Ectodermal cell (in vitro differentiated cells): ENCODE measurements at regions not wholly inside any gene's neighbourhood (a gene's known extent, or its start where the extent isn't known, plus 50 kb on each side); places are given as distances from the start of the nearest gene placed in this dataset.

Source experiments
- H3K27ac ChIP-seq: 2 replicates; pipeline ENCODE4 v1.7.0; 2013; ENCODE audit warnings: mild to moderate bottlenecking, low read depth, low read length; ENCODE audit not compliant: insufficient read depth, poor library complexity, severe bottlenecking
- H3K27me3 ChIP-seq: 2 replicates; pipeline ENCODE4 v1.7.0; 2013; ENCODE audit warnings: mild to moderate bottlenecking, low read length; ENCODE audit not compliant: insufficient read depth, control insufficient read depth, poor library complexity, severe bottlenecking
- H3K36me3 ChIP-seq: one replicate; pipeline ENCODE4 v1.7.0; 2013; ENCODE audit warnings: low read length; ENCODE audit not compliant: control insufficient read depth, insufficient read depth
- H3K4me1 ChIP-seq: one replicate; pipeline ENCODE4 v1.7.0; 2013; ENCODE audit warnings: low read length; ENCODE audit not compliant: control insufficient read depth, insufficient read depth
- H3K4me3 ChIP-seq: 2 replicates; pipeline ENCODE4 v1.7.0; 2013; ENCODE audit warnings: low read depth, low read length, control low read depth; ENCODE audit not compliant: insufficient read depth
- H3K9me3 ChIP-seq: 2 replicates; pipeline ENCODE4 v1.7.0; 2013; ENCODE audit warnings: mild to moderate bottlenecking, low read length, moderate library complexity; ENCODE audit not compliant: control insufficient read depth
- WGBS, 2 experiments: methylation state at CpG; one replicate each; pipeline ENCODE4 v1.1.7; 2013; ENCODE audit warnings: missing lambda C conversion rate in 2 of 2; 5-methylcytosine and 5-hydroxymethylcytosine counted together

DNA sequence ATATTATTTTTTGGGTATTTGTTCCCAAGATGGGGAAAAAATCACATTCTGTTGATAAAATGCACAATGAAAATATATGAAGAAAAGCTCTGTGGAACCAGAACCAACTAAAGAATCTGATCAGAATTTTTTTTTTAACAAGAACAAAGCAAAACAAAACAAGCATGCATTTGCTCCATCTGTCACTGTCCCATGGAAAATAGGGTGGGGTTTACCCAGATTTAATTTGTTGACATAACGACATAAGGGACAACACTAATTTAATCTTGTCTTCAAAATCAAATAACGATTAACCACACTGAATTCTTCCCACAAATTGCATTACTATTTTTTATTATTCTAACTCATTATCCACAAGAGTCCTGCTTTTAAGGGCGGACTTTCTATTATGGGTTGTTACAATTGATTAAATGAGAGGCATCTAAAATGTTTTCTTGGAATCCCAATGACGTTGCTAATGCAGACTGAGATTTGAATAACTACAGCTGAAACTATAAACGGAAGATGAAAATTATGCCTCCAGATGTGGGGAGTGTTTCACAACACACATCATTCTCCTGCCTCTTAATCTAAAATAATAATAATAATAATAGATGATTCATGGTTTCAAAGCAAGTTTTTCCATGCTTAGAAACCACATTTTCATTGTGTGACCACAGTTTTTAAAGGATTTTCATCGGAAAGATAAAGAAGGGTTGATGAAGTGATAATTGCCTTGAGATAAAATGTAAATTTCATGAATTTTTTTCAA, 307.0 kb upstream of the CPEB2 start:
- Histone ChIP-seq H3K27ac (no peak overlapping the region), H3K4me3 (no peak overlapping the region), H3K9me3 (no peaks in the 10 kb centered on the region), H3K27me3 (no peaks in the 10 kb centered on the region), H3K36me3 (no peaks in the 10 kb centered on the region), H3K4me1 (no peaks in the 10 kb centered on the region)
- 93 to 94% methylated on average over 5 to 6 of the region's 6 CpGs for WGBS, 2 experiments

DNA sequence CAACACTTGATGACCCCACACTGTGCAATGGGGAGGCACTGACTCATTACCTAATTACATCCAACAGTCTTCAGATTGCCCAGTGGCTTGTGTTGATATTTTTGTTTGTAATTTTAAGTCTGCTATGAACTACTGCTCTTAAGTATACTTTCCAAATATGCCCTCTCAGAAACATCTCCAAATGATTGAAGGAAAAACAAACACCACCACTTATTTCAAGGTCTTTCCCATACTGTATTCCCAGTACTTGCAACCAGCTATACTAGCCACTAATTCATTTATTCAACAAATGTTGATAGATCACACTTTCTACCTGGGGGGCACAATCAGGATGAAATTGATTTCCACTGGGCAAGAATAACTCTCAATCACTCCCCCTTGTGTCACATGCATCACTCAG, 302.2 kb upstream of the CPEB2 start:
- H3K4me1 ChIP-seq: no peaks in the 10 kb centered on the region
- H3K36me3 ChIP-seq: no peaks in the 10 kb centered on the region
- H3K9me3 ChIP-seq: no peaks in the 10 kb centered on the region
- no peak overlapping the region for H3K4me3 ChIP-seq
- no peaks in the 10 kb centered on the region for H3K27me3 ChIP-seq
- H3K27ac ChIP-seq: no peak overlapping the region

DNA sequence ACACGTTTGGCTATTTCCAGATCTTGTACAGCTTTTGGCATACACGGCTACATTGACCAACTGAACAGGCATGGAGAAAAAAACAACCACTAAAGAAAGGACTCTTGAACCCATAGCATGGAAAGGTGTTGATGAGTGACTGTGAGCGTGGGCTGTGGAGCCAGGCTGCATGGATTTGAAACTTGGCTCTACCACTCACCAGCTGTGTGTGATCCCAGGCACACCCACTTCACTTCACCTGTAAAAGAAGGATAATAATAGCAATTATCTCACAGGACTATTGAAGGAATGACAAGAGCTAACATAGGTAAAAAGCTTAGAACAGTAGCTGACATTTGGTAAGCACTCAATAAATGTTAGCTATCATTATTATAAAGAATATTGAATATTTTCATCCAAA, 301.7 kb upstream of the CPEB2 start:
- Histone ChIP-seq H3K4me1 (no peaks in the 10 kb centered on the region), H3K4me3 (no peak overlapping the region), H3K27ac (no peak overlapping the region), H3K27me3 (no peaks in the 10 kb centered on the region), H3K9me3 (no peaks in the 10 kb centered on the region), H3K36me3 (no peaks in the 10 kb centered on the region)
- WGBS, 2 experiments: 87 to 88% methylated on average over 3 of the region's 3 CpGs

DNA sequence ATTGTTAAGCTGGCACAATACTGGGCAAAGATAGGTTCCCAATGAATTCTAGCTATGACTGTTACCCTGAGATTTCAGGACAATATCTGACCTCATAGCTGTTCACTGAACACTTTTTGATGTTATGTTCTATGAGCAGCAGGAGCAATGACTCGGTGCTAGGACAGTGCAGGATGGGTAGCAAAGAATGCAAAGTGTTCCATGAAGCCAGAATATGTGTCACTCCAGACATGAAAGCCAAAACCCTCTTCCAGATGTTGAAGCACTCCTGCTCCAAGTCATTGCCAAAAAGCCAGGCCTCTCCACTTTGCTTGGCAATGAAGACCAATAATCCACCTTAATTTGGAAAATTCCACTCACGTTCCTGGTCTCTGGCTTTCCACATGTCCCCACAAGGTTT, 300.9 kb upstream of the CPEB2 start:
- H3K27me3 ChIP-seq: no peaks in the 10 kb centered on the region
- H3K4me3 ChIP-seq: no peak overlapping the region
- H3K27ac ChIP-seq: no peak overlapping the region
- H3K36me3 ChIP-seq: no peaks in the 10 kb centered on the region
- H3K9me3 ChIP-seq: no peaks in the 10 kb centered on the region
- H3K4me1 ChIP-seq: no peaks in the 10 kb centered on the region
- WGBS, 2 experiments: 85 to 99% methylated on average over 2 of the region's 2 CpGs

DNA sequence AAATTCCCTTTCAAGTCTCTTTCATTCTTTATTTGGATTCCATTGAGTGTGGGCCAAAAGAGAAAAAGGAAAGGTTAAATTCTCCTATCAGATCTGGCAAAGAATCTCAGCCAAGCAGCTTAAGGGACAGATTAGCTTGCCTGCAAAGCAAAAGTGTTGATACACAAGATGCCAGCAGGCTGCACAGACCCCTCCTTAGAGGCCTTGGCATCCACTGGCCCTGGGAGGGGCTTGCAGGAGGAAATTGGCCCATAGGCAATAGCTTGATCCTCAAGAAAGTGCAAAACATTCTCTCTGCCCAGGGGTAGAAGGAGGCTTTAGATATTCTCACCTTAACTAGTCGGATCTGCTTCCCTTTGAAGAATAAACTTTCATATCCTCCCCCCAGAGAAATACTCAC, 300.4 kb upstream of the CPEB2 start:
- WGBS, 2 experiments: 91 to 97% methylated on average over 1 of the region's 1 CpG
- H3K27ac ChIP-seq: no peak overlapping the region

DNA sequence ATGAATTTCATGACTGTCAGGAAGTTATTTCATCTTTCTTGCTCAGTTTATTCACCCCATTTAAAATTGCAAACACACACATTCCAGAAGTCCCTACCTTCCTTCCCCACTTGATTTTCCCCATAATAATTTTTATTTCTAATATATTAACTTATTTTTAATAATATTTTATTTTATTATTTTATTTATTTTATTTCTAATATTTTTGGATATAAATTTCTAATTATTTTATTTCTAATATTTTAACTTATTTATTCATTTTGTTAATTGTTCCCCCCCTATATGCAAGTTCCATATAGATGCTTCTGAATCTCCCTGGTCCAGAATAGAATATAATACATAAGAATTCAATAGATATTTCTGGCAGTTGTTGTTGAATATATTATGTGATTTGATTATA, 293.7 kb upstream of the CPEB2 start:
- Histone ChIP-seq H3K9me3 (no peaks in the 10 kb centered on the region), H3K36me3 (no peaks in the 10 kb centered on the region), H3K27me3 (no peaks in the 10 kb centered on the region), H3K4me3 (no peak overlapping the region), H3K27ac (no peak overlapping the region), H3K4me1 (no peaks in the 10 kb centered on the region)

More for the DNA sequence above, 300.4 kb upstream of the CPEB2 start:
- H3K4me1 ChIP-seq: no peaks in the 10 kb centered on the region
- no peaks in the 10 kb centered on the region for H3K36me3 ChIP-seq
- no peak overlapping the region for H3K4me3 ChIP-seq
- H3K9me3 ChIP-seq: no peaks in the 10 kb centered on the region
- no peaks in the 10 kb centered on the region for H3K27me3 ChIP-seq

DNA sequence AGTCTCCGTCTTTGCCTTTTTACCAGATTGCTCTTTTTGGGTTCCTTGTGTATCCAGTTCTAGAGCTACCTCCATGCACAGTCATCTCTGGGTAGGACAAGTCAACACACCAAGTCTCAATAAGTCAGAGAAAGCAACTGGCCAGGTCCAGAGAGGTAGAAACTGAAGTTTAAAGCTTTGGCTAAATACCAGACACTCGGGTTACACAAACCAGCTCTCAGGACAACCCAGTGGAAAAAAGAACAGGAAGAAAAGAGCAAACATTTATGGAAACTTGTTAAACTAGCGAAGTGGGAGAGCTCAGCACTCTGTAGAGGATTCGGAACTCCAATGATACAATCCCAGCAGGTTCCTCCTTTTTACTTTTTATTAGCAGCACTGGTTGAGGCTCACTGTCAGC, 291.0 kb upstream of the CPEB2 start:
- Histone ChIP-seq H3K27me3 (no peaks in the 10 kb centered on the region), H3K4me1 (no peaks in the 10 kb centered on the region), H3K36me3 (no peaks in the 10 kb centered on the region), H3K27ac (no peak overlapping the region), H3K4me3 (no peak overlapping the region), H3K9me3 (no peaks in the 10 kb centered on the region)
- 87 to 93% methylated on average over 4 of the region's 4 CpGs for WGBS, 2 experiments

DNA sequence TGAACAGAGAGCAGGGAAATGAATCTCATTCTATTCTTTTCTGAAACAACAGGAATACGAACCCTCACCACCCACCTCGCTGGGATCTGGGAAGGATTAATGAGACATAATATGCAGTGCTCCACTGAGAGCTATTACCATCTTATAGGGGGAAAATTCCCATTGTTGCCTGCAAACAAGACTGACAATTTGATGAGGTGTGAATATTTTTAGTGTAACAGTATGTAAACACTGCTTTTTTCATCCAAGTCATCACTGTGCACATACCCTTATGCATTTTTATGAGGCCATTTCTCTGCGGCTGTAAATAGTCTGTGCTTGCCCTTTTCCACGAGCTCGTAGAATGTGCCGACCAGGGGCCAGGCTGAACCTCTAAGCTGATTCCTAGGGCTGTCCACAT, 285.6 kb upstream of the CPEB2 start:
- WGBS, 2 experiments: 95 to 96% methylated on average over 4 to 6 of the region's 6 CpGs
- no peak overlapping the region for H3K27ac ChIP-seq
- no peaks in the 10 kb centered on the region for H3K4me1 ChIP-seq
- no peaks in the 10 kb centered on the region for H3K36me3 ChIP-seq
- H3K27me3 ChIP-seq: no peaks in the 10 kb centered on the region
- no peak overlapping the region for H3K4me3 ChIP-seq
- H3K9me3 ChIP-seq: no peaks in the 10 kb centered on the region

DNA sequence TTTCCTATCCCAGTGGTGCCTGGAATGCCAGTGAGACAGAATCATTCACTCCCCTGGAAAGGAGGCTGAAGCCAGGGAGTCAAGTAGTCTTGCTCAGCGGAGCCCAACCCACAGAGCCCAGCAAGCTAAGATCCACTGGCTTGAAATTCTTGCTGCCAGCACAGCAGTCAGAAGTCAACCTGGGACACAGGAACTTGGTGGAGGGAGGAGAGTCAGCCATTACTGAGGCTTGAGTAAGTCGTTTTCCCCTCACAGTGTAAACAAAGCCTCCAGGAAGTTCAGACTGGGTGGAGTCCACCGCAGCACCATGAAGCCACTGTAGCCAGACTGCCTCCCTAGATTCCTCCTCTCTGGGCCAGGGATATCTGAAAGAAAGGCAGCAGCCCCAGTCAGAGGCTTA, 283.2 kb upstream of the CPEB2 start:
- Histone ChIP-seq H3K9me3 (no peaks in the 10 kb centered on the region), H3K36me3 (no peaks in the 10 kb centered on the region), H3K4me1 (no peaks in the 10 kb centered on the region), H3K27ac (no peak overlapping the region), H3K4me3 (no peak overlapping the region), H3K27me3 (no peaks in the 10 kb centered on the region)
- WGBS, 2 experiments: 79 to 83% methylated on average over 3 of the region's 3 CpGs

DNA sequence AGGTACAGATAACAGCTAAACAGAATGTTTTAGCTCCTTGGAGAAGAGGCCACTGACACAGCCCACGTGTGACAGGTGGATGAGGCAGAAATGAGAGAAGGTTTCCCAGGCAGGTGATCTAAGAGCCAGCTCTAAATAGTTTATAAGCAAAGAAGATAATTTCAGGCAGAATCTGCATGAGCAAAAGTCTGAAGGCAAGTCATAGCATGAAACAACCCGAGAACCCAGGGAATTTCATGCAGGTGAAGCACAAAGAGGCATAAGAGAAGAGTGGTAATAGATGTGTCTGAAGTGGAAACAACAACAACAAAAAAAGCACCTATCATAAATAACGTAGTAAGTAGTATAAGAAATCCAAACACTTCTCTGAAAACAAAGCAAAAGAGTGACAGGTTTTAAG, 275.8 kb upstream of the CPEB2 start:
- Histone ChIP-seq H3K27ac (no peak overlapping the region), H3K27me3 (no peaks in the 10 kb centered on the region), H3K9me3 (no peaks in the 10 kb centered on the region), H3K4me3 (no peak overlapping the region), H3K36me3 (no peaks in the 10 kb centered on the region), H3K4me1 (no peaks in the 10 kb centered on the region)
- WGBS, 2 experiments: 79 to 92% methylated on average over 2 to 3 of the region's 3 CpGs

DNA sequence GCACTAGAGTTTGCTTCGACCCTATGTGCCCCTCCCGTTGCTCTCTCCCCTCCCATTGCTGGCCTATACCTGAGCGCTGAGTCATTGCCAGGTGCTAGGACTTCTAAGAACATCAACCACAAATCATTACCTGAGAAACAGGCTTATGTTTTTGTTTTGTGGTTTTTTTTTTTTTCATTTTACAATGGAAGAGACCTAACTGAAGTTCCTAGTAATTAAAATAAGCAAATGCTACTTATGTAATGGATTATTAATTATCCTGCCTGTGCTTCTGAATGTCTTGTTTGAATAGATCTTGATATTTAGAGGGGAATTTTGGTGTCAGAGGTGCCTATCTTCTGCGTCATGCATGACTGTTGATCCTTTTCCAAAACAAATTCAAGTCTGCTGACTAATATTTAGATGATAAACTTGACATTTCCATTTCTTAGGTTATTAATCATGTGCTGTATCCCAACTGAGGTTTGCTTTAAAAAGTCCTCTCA, 275.4 kb upstream of the CPEB2 start:
- no peaks in the 10 kb centered on the region for H3K9me3 ChIP-seq
- no peaks in the 10 kb centered on the region for H3K4me1 ChIP-seq
- 84 to 91% methylated on average over 3 to 4 of the region's 4 CpGs for WGBS, 2 experiments
- no peak overlapping the region for H3K4me3 ChIP-seq
- no peaks in the 10 kb centered on the region for H3K36me3 ChIP-seq
- H3K27me3 ChIP-seq: no peaks in the 10 kb centered on the region
- no peak overlapping the region for H3K27ac ChIP-seq
